ENCODE measurements at regions not wholly inside any gene's neighbourhood (a gene's known extent, or its start where the extent isn't known, plus 50 kb on each side); places are given as distances from the start of the nearest gene placed in this dataset.

GRCh38 chr3:113158171-113158570 lies 53.2 kb upstream of the BOC start:
- Histone ChIP-seq H3K4me1 (ENCODE audit: control insufficient read depth in 2 of 3, insufficient read depth in 2 of 3, low read depth in 1 of 3, low read length in 3 of 3) (peaks cover 0 to 4% (median 0%) of the 10 kb centered on the region in 3 donors), H3K27ac (ENCODE audit: low read depth in 2 of 2, low read length in 2 of 2) (no peak overlapping the region), H3K9me3 (ENCODE audit: control insufficient read depth in 2 of 3, insufficient read depth in 1 of 3, low read length in 3 of 3) (no peaks in the 10 kb centered on the region), H3K4me3 (ENCODE audit: low read length in 3 of 3) (no peak overlapping the region), H3K36me3 (ENCODE audit: control insufficient read depth in 2 of 3, insufficient read depth in 3 of 3, low read length in 3 of 3) (no peaks in the 10 kb centered on the region), H3K9ac (ENCODE audit: low read length in 3 of 3) (no peak overlapping the region), H3K27me3 (ENCODE audit: control insufficient read depth, insufficient read depth, low read length) (no peaks in the 10 kb centered on the region)
- intact Hi-C loops (cut with DNase I) = no loop called here
- TF ChIP-seq, protein P1, sequence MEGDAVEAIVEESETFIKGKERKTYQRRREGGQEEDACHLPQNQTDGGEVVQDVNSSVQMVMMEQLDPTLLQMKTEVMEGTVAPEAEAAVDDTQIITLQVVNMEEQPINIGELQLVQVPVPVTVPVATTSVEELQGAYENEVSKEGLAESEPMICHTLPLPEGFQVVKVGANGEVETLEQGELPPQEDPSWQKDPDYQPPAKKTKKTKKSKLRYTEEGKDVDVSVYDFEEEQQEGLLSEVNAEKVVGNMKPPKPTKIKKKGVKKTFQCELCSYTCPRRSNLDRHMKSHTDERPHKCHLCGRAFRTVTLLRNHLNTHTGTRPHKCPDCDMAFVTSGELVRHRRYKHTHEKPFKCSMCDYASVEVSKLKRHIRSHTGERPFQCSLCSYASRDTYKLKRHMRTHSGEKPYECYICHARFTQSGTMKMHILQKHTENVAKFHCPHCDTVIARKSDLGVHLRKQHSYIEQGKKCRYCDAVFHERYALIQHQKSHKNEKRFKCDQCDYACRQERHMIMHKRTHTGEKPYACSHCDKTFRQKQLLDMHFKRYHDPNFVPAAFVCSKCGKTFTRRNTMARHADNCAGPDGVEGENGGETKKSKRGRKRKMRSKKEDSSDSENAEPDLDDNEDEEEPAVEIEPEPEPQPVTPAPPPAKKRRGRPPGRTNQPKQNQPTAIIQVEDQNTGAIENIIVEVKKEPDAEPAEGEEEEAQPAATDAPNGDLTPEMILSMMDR (IDR thresholded peaks at IDR 0.05; ENCODE audit: borderline replicate concordance, extremely low read depth, insufficient read depth) = no peak
- no peak for DNase-seq
- FAIRE-seq = no peak
